ENCODE measurements at regions not wholly inside any gene's neighbourhood (a gene's known extent, or its start where the extent isn't known, plus 50 kb on each side); places are given as distances from the start of the nearest gene placed in this dataset.

DNA sequence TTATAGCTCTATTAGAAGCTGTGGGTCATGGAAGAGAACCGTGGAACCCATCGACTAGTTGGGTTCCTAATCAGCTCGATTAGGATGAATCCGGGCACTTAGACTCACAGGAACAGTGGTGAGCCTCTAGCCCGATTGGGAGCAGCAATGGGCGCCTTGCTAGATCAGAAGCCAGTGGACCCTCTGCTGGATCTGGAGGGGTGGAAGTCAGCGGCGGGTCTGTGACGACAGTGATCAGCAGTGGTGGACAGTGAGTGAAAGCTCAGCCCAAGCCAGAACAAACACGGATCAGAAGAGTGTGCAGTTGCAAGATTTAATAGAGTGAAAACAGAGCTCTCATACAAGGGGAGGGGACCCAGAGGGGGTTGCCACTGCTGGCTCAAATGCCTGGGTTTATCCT lies 1170.2 kb downstream of the OTOL1 start:
- TF ChIP-seq, protein P1, sequence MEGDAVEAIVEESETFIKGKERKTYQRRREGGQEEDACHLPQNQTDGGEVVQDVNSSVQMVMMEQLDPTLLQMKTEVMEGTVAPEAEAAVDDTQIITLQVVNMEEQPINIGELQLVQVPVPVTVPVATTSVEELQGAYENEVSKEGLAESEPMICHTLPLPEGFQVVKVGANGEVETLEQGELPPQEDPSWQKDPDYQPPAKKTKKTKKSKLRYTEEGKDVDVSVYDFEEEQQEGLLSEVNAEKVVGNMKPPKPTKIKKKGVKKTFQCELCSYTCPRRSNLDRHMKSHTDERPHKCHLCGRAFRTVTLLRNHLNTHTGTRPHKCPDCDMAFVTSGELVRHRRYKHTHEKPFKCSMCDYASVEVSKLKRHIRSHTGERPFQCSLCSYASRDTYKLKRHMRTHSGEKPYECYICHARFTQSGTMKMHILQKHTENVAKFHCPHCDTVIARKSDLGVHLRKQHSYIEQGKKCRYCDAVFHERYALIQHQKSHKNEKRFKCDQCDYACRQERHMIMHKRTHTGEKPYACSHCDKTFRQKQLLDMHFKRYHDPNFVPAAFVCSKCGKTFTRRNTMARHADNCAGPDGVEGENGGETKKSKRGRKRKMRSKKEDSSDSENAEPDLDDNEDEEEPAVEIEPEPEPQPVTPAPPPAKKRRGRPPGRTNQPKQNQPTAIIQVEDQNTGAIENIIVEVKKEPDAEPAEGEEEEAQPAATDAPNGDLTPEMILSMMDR (IDR thresholded peaks at IDR 0.05; ENCODE audit: control insufficient read depth, insufficient read depth, low read depth, low read length, missing control alignments) = no peak

GRCh38 chr3:162670181-162670580 lies 1173.6 kb downstream of the OTOL1 start:
- H3K4me3 ChIP-seq (ENCODE audit: control insufficient read depth, low read depth, low read length) = no peak overlapping the region
- DNase-seq (ENCODE audit: low read depth) = no peak
- TF ChIP-seq, protein P1 (IDR thresholded peaks at IDR 0.05; ENCODE audit: control insufficient read depth, insufficient read depth, low read depth, low read length, missing control alignments) = no peak

More for the DNA sequence above, 1170.2 kb downstream of the OTOL1 start:
- no peak overlapping the region for H3K4me3 ChIP-seq (ENCODE audit: control insufficient read depth, low read depth, low read length)
- no peak for DNase-seq (ENCODE audit: low read depth)

DNA sequence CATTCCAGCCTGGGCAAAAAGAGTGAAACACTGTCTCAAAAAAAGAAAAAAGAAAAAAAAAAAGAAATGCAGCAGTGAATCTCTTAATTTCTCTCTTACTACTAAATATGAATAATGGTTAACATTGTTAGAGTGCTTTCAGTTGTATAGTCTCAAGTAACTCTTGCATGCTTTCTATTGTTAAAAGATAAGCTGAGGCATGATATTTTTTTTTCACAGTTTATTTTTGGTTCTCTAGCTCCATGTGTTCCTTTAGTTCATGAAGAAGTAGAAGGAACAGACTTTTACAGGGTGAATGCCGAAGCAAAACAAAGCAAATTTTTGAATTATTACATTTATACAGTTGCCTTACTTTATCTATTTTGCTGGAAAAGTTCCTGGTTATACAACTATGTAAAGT lies 1180.9 kb downstream of the OTOL1 start:
- DNase-seq (ENCODE audit: low read depth) = no peak
- no peak overlapping the region for H3K4me3 ChIP-seq (ENCODE audit: control insufficient read depth, low read depth, low read length)
- TF ChIP-seq, protein P1 (IDR thresholded peaks at IDR 0.05; ENCODE audit: control insufficient read depth, insufficient read depth, low read depth, low read length, missing control alignments) = no peak

DNA sequence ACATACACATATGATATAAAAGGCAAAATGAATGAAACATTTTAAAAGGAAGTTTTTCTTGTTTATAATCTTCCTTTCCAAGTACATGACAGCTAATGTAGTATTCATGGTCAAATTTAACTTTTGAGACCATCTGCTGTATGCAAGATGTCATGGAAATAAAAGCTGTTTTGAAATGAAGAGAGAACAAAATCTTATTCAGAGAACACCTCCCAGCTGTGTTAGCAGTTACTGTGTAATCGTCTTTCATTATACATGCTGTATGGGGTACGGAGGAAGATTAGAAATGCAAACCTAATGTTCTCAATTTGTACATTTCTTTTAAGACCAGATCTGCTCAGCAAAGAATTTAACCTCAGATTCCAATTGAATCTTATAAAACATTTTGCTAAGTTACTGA lies 1182.3 kb downstream of the OTOL1 start:
- no peak for DNase-seq (ENCODE audit: low read depth)
- TF ChIP-seq, protein P1 (IDR thresholded peaks at IDR 0.05; ENCODE audit: control insufficient read depth, insufficient read depth, low read depth, low read length, missing control alignments) = no peak

GRCh38 chr3:162684260-162684659 lies 1187.7 kb downstream of the OTOL1 start:
- no peak for DNase-seq (ENCODE audit: low read depth)
- TF ChIP-seq, protein P1 (IDR thresholded peaks at IDR 0.05; ENCODE audit: control insufficient read depth, insufficient read depth, low read depth, low read length, missing control alignments) = no peak
- no peak overlapping the region for H3K4me3 ChIP-seq (ENCODE audit: control insufficient read depth, low read depth, low read length)

More for the DNA sequence above, 1182.3 kb downstream of the OTOL1 start:
- H3K4me3 ChIP-seq (ENCODE audit: control insufficient read depth, low read depth, low read length) = no peak overlapping the region

DNA sequence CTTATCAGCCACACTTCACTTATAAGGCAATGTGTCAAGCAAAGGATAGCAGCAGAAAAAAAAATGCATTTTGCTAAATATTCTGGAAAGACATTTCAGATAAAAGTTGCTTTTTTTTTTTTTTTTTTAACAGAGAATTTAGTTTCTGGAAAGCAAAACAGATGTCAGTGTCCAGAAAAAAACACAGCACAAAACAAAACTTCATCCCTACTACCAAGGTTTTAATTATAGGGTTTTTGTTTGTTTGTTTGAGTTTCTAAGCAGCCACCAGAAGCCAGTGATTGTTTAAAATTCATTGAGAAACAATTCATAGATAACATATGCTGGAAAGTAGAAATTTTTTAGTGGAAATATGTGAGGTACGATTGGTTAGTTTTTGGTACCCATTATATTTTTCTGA lies 1202.7 kb downstream of the OTOL1 start:
- H3K4me3 ChIP-seq (ENCODE audit: control insufficient read depth, low read depth, low read length) = no peak overlapping the region
- DNase-seq (ENCODE audit: low read depth) = no peak
- TF ChIP-seq, protein P1 (IDR thresholded peaks at IDR 0.05; ENCODE audit: control insufficient read depth, insufficient read depth, low read depth, low read length, missing control alignments) = no peak

GRCh38 chr3:162701211-162701610 lies 1204.6 kb downstream of the OTOL1 start:
- no peak for DNase-seq (ENCODE audit: low read depth)
- no peak overlapping the region for H3K4me3 ChIP-seq (ENCODE audit: control insufficient read depth, low read depth, low read length)
- TF ChIP-seq, protein P1 (IDR thresholded peaks at IDR 0.05; ENCODE audit: control insufficient read depth, insufficient read depth, low read depth, low read length, missing control alignments) = no peak
